Neuronal stem cell (in vitro differentiated cells): ENCODE measurements at regions not wholly inside any gene's neighbourhood (a gene's known extent, or its start where the extent isn't known, plus 50 kb on each side); places are given as distances from the start of the nearest gene placed in this dataset.

Experiments
- DNase-seq: peaks from one replicate; pipeline ENCODE4 v3.0.0-alpha.2; 2013; ENCODE audit warnings: low spot score
- H2AFZ ChIP-seq: one replicate; pipeline ENCODE4 v1.6.1; 2013; ENCODE audit warnings: mild to moderate bottlenecking, low read length, inconsistent platforms
- H2AK5ac ChIP-seq: 2 replicates; pipeline ENCODE4 v1.6.1; 2013; ENCODE audit warnings: low read depth, mild to moderate bottlenecking, inconsistent platforms, low read length, moderate library complexity, mixed read lengths
- H2BK120ac ChIP-seq: 2 replicates; pipeline ENCODE4 v1.6.1; 2013; ENCODE audit warnings: low read depth, mild to moderate bottlenecking, inconsistent platforms, low read length, moderate library complexity, mixed read lengths
- H2BK12ac ChIP-seq: one replicate; pipeline ENCODE4 v1.6.1; 2013; ENCODE audit warnings: low read length, inconsistent platforms
- H2BK15ac ChIP-seq: 2 replicates; pipeline ENCODE4 v1.6.1; 2013; ENCODE audit warnings: mild to moderate bottlenecking, low read length, inconsistent platforms, mixed read lengths
- H2BK5ac ChIP-seq: one replicate; pipeline ENCODE4 v1.6.1; 2013; ENCODE audit warnings: inconsistent platforms, mild to moderate bottlenecking, low read length, moderate library complexity
- H3K14ac ChIP-seq: one replicate; pipeline ENCODE4 v1.6.1; 2013; ENCODE audit warnings: low read length, inconsistent platforms
- H3K18ac ChIP-seq: 2 replicates; pipeline ENCODE4 v1.6.1; 2013; ENCODE audit warnings: low read length, inconsistent platforms
- H3K23ac ChIP-seq: 2 replicates; pipeline ENCODE4 v1.6.1; 2013; ENCODE audit warnings: low read depth, mild to moderate bottlenecking, mixed read lengths, low read length, inconsistent platforms; ENCODE audit not compliant: poor library complexity
- H3K27ac ChIP-seq: replicated peaks from 3 replicates; pipeline ENCODE4 v1.5.1; 2013; ENCODE audit warnings: low read length, inconsistent platforms
- H3K27me3 ChIP-seq, 3 experiments: 2 replicates each; pipeline ENCODE4 v1.6.1; 2013; ENCODE audit warnings: low read length in 3 of 3, mild to moderate bottlenecking in 2 of 3, inconsistent platforms in 1 of 3, low read depth in 1 of 3, mixed read lengths in 1 of 3, moderate library complexity in 1 of 3; ENCODE audit not compliant: control insufficient read depth in 3 of 3, insufficient read depth in 3 of 3
- H3K36me3 ChIP-seq, 2 donors: replicated peaks in 1 of 2; 2 replicates each; pipeline ENCODE4 v1.6.1; 2013; ENCODE audit warnings: low read length in 2 of 2; ENCODE audit not compliant: control insufficient read depth in 2 of 2, insufficient read depth in 2 of 2
- H3K4ac ChIP-seq: 2 replicates; pipeline ENCODE4 v1.6.1; 2013; ENCODE audit warnings: inconsistent platforms, mild to moderate bottlenecking, low read length, moderate library complexity
- H3K4me1 ChIP-seq, 2 donors: 1 replicate in 1 of 2; 2 replicates in 1 of 2; pipeline ENCODE4 v1.6.1; 2013; ENCODE audit warnings: low read length in 2 of 2, low read depth in 1 of 2; ENCODE audit not compliant: control insufficient read depth in 2 of 2, insufficient read depth in 1 of 2
- H3K4me2 ChIP-seq: one replicate; pipeline ENCODE4 v1.6.1; 2013; ENCODE audit warnings: mild to moderate bottlenecking, low read length, inconsistent platforms; ENCODE audit not compliant: insufficient read depth, poor library complexity, severe bottlenecking
- H3K4me3 ChIP-seq, 2 donors: 2 replicates each; pipeline ENCODE4 v1.5.1; 2013; ENCODE audit warnings: low read length in 2 of 2, mild to moderate bottlenecking in 2 of 2, inconsistent platforms in 1 of 2, moderate library complexity in 1 of 2
- H3K79me1 ChIP-seq: one replicate; pipeline ENCODE4 v1.6.1; 2013; ENCODE audit warnings: low read depth, mild to moderate bottlenecking, inconsistent platforms, low read length, moderate library complexity
- H3K9ac ChIP-seq: one replicate; pipeline ENCODE4 v1.6.1; 2013; ENCODE audit warnings: mild to moderate bottlenecking, low read depth, low read length, inconsistent platforms; ENCODE audit not compliant: poor library complexity
- H3K9me3 ChIP-seq, 2 donors: replicated peaks in 1 of 2; 2 replicates each; pipeline versions ENCODE3 to v1.6.1; 2013; ENCODE audit warnings: low read length in 2 of 2, mild to moderate bottlenecking in 2 of 2, inconsistent platforms in 1 of 2, low read depth in 1 of 2, mixed read lengths in 1 of 2, moderate library complexity in 1 of 2; ENCODE audit not compliant: control insufficient read depth in 2 of 2, insufficient read depth in 1 of 2
- H4K8ac ChIP-seq: one replicate; pipeline ENCODE4 v1.6.1; 2013; ENCODE audit warnings: low read depth, mild to moderate bottlenecking, inconsistent platforms, low read length, moderate library complexity
- H4K91ac ChIP-seq: one replicate; pipeline ENCODE4 v1.6.1; 2013; ENCODE audit warnings: low read length, low read depth, mild to moderate bottlenecking, inconsistent platforms; ENCODE audit not compliant: poor library complexity
- WGBS, 2 donors: extraction: QIAGEN DNeasy Blood & Tissue Kit; methylation state at CpG; one replicate each; pipeline ENCODE4 v1.1.7; 2013; ENCODE audit warnings: missing lambda C conversion rate in 2 of 2, mixed read lengths in 1 of 2; ENCODE audit not compliant: insufficient read length in 2 of 2, insufficient replicate concordance in 1 of 2; ENCODE audit errors: extremely low coverage in 2 of 2; 5-methylcytosine and 5-hydroxymethylcytosine counted together

DNA sequence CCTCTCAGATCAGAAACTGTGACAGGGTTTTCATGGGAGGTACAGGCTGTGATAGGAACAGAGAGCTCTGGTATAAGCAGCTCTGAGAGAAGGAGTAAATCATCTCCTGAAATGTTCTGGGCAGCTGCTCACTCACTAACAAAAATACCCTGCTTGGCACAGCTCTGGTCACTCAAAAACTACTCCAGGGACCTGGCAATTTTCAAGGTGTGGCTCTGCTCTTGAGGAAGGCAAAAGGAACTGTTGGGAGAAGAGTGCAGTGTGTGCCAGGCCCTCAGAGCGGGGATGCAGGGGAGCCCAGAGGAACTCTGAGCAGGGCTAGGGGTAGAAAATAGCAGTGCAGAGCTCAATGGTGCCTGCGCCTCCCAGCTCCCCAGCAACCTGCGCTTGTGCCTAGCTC is 180.5 kb upstream of the ZBED5 start:
- WGBS, 2 donors = no CpG with 5 or more reads among the region's 3 CpGs
- no peak overlapping the region for H3K23ac ChIP-seq
- DNase-seq = no peak

DNA sequence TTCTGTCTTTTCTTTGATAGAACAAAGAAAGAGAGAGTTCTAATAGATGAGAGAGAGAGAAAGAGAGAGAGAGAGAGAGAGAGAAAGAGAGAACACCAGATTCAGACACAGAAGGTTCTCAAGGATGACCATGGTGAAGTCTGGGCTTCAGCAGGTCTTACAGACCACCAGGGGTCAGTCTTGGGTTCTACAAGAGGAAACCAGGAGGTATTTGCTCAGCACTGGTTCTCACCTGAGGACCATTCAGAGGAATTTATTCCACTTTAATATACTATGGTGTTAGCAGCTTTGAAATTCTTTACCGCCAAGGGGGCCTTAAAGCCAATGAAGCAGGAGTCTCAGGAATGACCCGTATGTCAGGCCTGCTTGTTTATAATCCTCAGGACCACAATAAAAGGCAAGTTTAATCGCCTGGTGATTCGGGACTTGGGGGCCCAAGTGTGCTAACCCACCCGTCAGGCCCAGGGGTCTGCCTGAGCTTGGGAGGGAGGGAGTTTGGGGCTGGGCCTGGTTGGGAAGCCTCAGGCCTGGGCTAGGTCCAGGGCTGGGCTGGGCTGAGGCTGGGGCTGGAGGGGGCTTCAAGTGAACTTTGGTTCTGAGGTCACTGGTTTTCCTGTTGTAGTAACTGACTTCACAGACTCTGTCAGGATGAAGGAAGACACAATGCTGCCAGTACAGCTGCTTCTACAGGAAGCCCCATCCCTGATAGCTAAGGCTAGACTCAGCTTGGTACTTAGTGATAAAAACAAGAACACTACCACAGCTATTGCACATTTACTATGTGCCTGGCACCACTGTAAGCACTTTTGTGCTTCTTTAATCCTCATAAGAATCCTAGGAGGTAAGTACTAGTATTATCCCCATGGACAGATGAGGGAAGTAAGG is 179.2 kb upstream of the ZBED5 start:
- H3K9ac ChIP-seq = no peak overlapping the region
- H3K14ac ChIP-seq = no peak overlapping the region
- no peak overlapping the region for H2AK5ac ChIP-seq
- H2BK15ac ChIP-seq = no peak overlapping the region
- H3K23ac ChIP-seq = no peak overlapping the region
- H4K8ac ChIP-seq = no peak overlapping the region
- H3K27me3 ChIP-seq = no peaks in the 10 kb centered on the region
- H3K9me3 ChIP-seq = no peaks in the 10 kb centered on the region
- H3K4me1 ChIP-seq = peaks cover 0 to 14% of the 10 kb centered on the region in 2 donors
- H2AFZ ChIP-seq = no peak overlapping the region
- no peak overlapping the region for H2BK12ac ChIP-seq
- peak; percentile 48 for DNase-seq
- no peak overlapping the region for H2BK5ac ChIP-seq
- H3K79me1 ChIP-seq = no peaks in the 10 kb centered on the region
- H3K4me2 ChIP-seq = no peak overlapping the region
- no peak overlapping the region for H2BK120ac ChIP-seq
- no peaks in the 10 kb centered on the region for H3K36me3 ChIP-seq
- H3K4ac ChIP-seq = no peak overlapping the region
- no peak overlapping the region for H3K4me3 ChIP-seq
- no peak overlapping the region for H3K18ac ChIP-seq
- no peak overlapping the region for H3K27ac ChIP-seq
- no CpG with 5 or more reads among the region's 5 CpGs for WGBS, 2 donors
- H4K91ac ChIP-seq = no peak overlapping the region

More for the DNA sequence above, 180.5 kb upstream of the ZBED5 start:
- Histone ChIP-seq H3K36me3 (no peaks in the 10 kb centered on the region), H3K4me3 (no peak overlapping the region), H4K8ac (no peak overlapping the region), H2BK5ac (no peak overlapping the region), H3K14ac (no peak overlapping the region), H3K9me3 (no peaks in the 10 kb centered on the region), H2AK5ac (peak overlapping the region; percentile 5), H4K91ac (no peak overlapping the region), H2BK12ac (no peak overlapping the region), H3K79me1 (no peaks in the 10 kb centered on the region), H3K4me1 (peaks cover 0 to 19% of the 10 kb centered on the region in 2 donors), H3K4me2 (no peak overlapping the region), H3K9ac (no peak overlapping the region), H2BK15ac (no peak overlapping the region), H3K27ac (no peak overlapping the region), H2AFZ (no peak overlapping the region), H2BK120ac (no peak overlapping the region), H3K4ac (no peak overlapping the region), H3K27me3 (no peaks in the 10 kb centered on the region), H3K18ac (no peak overlapping the region)

DNA sequence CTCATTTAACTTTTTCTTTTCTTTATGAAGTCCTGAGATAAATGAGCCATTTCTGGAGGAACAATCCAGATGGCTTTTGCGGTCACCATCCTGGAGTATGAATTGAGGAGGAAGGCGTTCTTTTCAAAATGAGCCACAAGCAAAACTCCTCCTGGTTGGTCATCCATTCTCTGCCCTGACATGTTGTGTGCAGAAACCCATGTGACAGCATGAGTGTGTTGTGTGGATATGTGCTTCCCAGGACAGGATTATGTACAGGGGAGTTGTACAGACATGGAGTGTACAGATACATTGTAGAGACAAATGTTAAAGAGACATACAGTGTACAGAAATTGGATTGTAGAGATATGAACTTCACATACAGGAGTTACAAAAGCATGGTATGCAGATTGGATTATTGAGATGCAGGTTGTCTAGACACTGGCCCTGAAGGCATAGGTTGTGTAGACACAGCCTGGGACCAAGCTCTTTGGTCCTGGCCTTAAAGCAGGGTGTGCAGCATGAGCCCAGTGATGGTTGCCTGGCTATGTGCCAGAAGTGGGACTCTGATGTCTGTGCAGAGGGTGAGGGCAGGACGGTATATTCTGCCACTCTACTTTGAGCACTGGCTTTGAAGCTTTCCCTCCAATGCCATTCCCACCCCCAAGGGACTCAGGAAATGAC is 178.5 kb upstream of the ZBED5 start:
- Histone ChIP-seq H3K4me3 (no peak overlapping the region), H3K23ac (no peak overlapping the region), H2AK5ac (no peak overlapping the region), H3K4ac (no peak overlapping the region), H2BK120ac (no peak overlapping the region), H4K91ac (no peak overlapping the region), H4K8ac (no peak overlapping the region), H3K4me2 (no peak overlapping the region), H3K27me3 (no peaks in the 10 kb centered on the region), H2BK15ac (no peak overlapping the region), H2BK12ac (no peak overlapping the region), H3K9ac (no peak overlapping the region), H3K14ac (no peak overlapping the region), H3K18ac (no peak overlapping the region), H3K27ac (no peak overlapping the region), H3K4me1 (peaks cover 0 to 14% of the 10 kb centered on the region in 2 donors), H3K79me1 (no peaks in the 10 kb centered on the region), H2AFZ (no peak overlapping the region), H2BK5ac (no peak overlapping the region), H3K36me3 (no peaks in the 10 kb centered on the region), H3K9me3 (no peaks in the 10 kb centered on the region)
- no peak for DNase-seq
- WGBS, 2 donors = no CpG with 5 or more reads among the region's 3 CpGs

DNA sequence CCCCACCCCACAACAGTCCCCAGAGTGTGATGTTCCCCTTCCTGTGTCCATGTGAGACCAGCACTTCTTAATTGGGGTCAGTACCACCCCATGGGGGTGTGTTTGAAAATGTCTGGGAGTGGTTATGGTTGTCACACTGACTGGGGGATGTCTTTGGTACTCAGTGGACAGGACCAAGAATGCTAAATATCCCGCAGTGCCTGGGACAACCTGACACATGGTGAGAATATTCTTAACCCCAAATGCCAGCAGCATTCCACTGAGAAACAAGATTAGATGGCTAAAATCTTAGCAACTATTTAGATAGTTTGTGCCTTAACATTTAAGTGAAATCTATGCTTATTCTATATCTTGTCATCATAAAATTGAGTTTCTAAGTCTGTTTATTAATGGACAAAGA is 177.5 kb upstream of the ZBED5 start:
- no peak for DNase-seq
- Histone ChIP-seq H3K9me3 (no peaks in the 10 kb centered on the region), H3K4me1 (peaks cover 0 to 13% of the 10 kb centered on the region in 2 donors), H3K4me3 (no peak overlapping the region), H3K27ac (no peak overlapping the region), H3K4me2 (no peak overlapping the region), H3K79me1 (no peaks in the 10 kb centered on the region), H2AK5ac (no peak overlapping the region), H4K8ac (no peak overlapping the region), H3K9ac (no peak overlapping the region), H3K36me3 (no peaks in the 10 kb centered on the region), H3K14ac (no peak overlapping the region), H2AFZ (no peak overlapping the region), H2BK12ac (no peak overlapping the region), H2BK15ac (no peak overlapping the region), H2BK5ac (no peak overlapping the region), H3K4ac (no peak overlapping the region), H3K18ac (no peak overlapping the region), H3K23ac (no peak overlapping the region), H2BK120ac (no peak overlapping the region), H4K91ac (no peak overlapping the region), H3K27me3 (no peaks in the 10 kb centered on the region)
- no CpG with 5 or more reads among the region's 1 CpG for WGBS, 2 donors
